ENCODE measurements at regions not wholly inside any gene's neighbourhood (a gene's known extent, or its start where the extent isn't known, plus 50 kb on each side); places are given as distances from the start of the nearest gene placed in this dataset.

DNA sequence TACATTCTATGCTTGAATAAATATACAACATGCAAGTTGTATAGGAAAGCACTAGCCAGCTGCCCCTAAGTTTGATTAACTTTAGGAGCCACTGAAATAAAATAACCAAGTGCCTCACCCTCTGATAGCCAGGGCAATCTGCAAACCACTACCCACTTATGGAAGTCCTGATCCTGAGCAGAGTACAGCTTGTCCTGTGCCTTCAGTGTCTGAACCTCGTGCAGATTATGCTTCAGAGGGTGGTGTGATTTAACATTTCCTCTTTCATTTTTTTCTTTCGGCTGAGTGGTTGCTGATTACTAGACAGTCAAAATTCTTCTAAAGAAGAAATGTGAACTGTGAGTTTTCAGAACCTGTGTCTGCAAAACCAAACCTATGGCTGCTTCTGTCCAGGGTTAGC is 327.7 kb downstream of the PIK3R1 start:
- no peak for DNase-seq

- DNase-seq, result no peak
These were observed 328.6 kb downstream of the PIK3R1 start for GRCh38 chr5:68544091-68544647.

DNA sequence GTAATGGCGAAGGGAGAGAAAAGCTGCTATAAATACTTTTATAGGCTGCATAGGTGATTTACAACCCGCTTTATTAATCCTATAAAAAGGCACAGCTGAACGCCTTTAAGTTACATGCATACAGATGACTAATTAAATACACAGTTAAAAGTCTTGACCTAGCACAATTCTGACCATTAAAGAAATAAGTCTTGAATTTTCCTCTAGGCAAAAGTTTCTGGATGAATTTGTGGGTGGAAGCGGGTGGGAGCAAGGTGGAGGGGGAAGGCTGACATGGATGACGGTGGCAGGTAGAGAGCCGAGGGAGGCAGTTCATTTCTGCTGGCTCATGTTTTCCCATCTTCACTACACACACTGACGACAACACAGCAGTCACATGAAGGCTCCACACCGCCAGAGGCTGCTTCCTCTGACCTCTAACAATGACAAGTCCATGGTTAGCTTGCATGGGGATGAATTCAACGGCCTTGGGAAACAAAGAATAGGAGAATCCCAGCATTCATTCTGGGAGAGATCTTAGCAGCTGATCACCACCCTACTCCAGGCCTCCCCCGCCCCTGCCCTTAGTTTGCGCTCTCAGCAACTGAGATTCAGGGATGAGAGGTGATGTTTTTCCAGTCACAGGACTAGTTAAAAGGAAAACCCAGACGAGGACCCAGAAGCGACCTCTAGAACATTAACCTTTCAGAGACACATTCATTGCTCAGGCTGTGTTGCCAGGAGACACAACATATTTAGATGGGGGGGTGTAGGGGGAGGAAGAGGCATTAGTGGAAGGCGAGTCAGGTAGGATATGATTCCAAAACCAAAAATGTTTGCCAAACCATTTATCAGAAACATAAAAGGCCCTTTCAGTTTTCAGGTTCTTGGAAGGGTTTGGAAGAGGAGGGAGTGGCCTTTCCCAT is 329.3 kb downstream of the PIK3R1 start:
- DNase-seq, result no peak

DNA sequence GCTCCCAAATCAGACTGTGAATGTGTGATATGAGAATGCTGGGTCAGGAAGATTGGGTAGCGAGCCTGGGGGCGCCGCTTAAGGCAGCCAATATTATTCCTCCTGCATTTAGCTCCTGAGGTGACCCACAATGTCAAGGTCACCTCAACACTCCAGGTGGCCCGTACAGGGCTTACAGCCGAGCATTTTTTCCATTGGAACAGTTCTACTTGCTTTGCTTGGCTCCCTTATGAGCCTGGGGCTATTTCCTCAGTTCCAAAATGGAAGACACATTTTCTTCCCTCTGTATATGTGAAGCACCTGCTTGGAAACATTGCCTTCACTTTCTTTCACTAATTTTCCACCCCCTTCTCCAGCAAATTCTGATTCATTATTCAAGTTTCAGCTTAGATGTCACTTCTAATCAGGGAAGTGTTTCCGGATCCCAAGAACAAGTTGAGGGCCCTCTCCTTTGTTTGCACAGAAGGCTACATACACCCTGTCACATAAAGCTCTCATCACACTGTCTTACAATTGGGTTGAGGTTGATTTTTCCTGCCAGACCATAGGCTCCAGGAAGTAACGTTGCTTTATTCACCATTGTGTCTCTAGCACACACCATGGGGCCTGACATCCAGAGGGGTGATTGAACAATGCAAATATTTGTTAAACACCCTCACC is 330.2 kb downstream of the PIK3R1 start:
- DNase-seq, result no peak

GRCh38 chr5:68547056-68547455 is 331.5 kb downstream of the PIK3R1 start:
- DNase-seq, result no peak

- no peak for DNase-seq
These were observed 332.1 kb downstream of the PIK3R1 start for GRCh38 chr5:68547622-68548021.

DNA sequence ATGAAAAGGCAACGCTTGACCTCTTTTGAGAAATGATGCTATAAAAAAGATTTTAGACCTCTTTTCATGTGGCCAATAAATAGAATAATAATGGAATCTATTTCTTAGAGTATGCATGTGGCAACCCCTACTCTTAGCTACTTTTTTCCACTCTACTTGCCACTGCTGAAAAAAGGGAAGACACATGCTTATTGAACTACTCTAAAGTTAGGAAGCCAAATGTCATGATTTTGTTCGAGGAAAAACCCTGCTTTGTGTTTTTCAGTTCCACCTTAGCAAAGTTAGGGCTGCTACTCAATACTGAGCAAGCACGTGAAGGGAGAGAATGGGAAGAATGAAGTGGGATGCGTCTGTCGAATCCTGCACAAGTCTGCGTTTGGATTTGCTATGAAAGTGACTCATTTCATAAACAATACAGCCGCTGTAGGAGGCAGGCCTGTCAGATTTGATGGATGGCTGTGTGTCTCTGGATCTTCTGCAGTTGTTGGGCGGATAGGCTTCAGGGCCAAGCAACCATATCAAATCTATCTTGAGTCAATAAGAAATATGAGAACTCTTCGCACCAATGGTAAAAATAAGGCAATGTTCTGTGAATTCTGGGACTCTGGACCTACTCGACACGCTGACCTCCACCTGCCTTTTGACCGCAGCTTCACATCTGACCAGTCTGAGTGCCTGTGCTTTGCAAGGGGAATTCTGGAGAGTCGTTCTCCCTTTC is 333.6 kb downstream of the PIK3R1 start:
- peak; percentile 25 to 59 for DNase-seq

GRCh38 chr5:68550015-68550414 is 334.5 kb downstream of the PIK3R1 start:
- DNase-seq, result no peak

DNA sequence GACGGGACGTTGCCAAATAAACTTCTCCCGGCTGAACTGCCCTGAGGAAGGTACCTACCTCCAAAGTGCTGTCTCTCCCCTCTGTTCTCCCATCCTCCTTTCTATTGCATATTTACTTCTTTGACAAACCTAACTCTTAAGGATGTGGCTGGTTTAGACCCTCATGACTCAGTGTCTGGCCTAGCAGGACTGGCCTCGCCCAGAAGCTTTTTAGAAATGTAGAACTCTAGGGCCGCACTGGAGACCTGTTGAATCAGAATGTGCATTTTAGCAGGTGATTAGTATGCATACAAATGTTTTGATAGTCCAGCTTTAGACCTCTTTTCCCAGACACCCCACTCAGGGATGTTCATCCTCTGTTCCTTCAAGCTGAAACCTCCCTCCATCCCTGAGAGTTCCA is 335.9 kb downstream of the PIK3R1 start:
- no peak for DNase-seq

DNA sequence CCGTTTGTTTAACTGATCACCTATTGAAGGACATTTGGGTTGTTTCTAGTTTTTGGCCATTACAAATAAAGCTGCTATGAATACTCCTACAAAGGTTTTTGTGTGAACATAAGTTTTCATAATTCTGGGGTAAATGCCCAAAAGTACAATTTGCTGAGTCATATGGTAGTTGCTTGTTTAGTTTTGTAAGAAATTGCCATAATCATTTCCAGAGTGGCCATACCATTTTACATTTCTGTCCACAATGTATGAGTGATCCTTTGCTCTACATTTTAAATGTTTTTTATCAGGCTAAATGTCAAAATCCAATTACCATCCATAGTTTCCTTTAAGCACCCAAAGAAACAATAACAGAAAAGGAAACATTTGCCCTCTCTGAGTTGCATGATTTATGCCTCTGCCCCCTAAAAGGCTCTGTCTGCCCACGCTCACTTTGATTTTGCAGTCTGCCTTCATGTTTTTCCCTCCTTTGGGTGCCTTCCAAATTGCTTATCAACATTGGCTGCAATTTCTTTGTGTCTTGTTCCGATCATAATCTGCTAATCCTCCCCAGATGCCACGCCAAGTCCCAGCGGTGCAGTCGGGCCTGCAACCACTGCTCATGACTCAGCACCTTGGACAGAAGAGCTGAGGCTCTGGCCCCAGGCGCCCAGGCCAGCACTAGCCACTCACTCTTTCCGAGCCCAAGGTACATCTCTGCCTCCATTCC is 339.2 kb downstream of the PIK3R1 start:
- peak in 1 of 2 experiments; percentile 50 for DNase-seq

GRCh38 chr5:68555907-68556681 is 340.5 kb downstream of the PIK3R1 start:
- DNase-seq, result no peak

GRCh38 chr5:68557162-68557936 is 341.8 kb downstream of the PIK3R1 start:
- no peak for DNase-seq

GRCh38 chr5:68562308-68562707 is 346.8 kb downstream of the PIK3R1 start:
- peak; percentile 61 to 85 for DNase-seq

DNA sequence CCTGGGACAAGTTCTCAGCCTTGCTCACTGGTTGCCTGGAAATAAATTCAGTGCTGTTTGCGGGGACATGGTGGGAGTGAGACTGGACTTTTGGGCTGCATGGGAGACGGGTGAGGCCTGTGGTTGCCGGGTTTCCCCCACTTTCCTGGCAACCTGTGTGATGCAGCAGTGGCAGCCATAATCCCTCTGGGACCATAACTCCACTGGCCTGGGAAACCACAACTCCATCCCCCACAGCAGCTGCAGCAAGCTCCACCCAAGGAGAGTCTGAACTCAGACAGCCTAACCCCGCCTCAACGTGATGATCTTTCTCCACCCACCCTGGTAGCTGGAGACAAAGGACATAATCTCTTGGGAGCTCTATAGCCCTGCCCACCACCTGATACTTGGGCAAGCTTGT is 349.9 kb downstream of the PIK3R1 start:
- DNase-seq, result no peak

DNA sequence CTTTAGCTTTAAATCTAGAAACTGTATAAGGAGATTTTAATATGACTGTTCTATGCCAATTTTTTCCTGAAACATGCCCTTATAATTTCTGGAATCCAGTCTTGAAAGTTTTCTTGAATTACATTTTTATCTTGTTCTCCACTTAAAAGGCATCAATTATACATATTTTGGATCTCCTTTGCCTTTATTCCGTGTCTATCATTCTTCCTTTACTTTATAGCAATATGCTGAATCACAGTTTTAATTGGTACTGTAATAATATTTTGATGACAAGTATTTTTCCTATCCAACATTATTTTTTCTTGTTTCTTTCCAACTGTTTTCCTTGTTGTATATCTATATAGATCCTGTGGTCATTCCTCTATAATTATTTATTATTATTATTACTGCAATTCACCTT is 361.2 kb downstream of the PIK3R1 start:
- DNase-seq, result no peak

DNA sequence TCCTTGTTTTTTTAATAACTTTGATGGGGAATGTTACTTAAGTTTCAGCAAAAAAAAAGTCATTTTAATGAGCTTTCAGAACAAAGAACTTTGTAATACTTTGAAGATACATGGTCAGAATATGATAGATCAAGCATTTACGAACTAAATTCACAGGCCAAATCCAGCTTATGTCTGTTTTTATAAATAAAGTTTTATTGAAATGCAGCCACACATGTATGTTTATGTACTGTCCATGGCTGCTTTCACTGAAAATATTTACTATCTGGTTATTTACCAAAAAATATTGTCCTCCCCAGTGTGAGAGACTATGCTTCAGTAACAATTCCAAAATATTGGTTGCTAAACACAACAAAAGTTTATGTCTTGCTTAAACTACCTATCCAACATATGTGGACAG is 366.7 kb downstream of the PIK3R1 start:
- no peak for DNase-seq

- DNase-seq, result no peak
These were observed 371.6 kb downstream of the PIK3R1 start for GRCh38 chr5:68587171-68587570.

DNA sequence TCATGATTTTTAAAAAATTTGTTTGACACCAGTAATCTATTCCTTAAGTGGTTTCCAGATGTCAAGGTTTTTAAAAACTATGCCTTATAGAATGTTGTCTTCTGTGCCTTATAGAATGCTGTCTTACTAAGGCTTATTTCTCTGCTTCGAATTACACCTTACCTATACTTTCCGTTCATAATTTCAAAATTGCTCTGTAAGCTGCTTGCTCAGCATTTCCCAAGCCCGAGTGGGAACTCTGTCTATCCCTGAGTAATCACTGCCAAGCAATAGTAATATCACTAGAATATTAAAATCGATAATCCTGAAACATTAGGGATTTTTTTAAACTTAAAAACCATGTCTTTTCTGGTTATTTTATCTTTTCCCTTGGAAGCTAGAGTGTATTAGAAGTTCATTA is 376.3 kb downstream of the PIK3R1 start:
- no peak for DNase-seq

DNA sequence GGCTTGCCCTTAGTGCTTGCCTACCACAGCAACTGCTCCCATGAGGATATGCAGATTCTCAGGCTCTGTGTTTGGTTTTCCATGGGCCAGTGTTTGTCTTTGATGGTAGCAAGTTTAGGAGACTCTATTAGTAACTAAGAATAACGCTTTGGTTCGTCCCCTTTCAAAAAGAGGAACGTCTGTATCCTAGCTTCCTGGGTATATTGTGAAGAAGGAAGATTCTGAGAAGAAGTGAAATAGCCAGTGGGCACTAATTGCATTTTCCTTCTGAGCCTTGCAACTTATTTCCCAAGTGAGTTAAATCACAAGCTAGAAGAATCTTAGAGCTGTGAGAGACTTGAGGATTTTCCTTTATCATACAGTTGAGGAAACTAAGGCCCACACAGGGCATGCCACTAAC is 376.8 kb downstream of the PIK3R1 start:
- no peak for DNase-seq

DNA sequence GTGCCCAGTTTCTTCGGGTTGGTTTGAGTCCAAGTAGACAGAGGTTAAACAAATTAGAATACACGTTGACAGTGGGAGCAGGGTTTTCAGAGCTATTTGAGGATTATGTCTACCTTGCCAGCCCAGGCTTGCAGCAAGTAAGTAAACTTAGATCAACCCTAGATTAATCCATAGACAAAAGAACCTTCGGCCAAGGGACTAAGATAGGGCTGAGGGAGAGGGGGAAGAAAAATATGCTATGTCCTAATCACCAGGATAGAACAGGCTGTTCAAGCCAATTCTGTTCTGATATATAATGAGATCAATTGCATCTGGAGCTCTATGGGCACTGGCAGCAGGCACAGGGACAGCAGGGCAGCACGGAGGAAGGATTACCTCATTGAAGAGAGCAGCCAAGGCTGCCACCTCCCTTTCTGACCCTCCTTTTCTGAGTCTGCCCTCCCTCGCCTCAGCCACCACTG is 377.7 kb downstream of the PIK3R1 start:
- DNase-seq, result peak in 1 of 2 experiments; percentile 36

DNA sequence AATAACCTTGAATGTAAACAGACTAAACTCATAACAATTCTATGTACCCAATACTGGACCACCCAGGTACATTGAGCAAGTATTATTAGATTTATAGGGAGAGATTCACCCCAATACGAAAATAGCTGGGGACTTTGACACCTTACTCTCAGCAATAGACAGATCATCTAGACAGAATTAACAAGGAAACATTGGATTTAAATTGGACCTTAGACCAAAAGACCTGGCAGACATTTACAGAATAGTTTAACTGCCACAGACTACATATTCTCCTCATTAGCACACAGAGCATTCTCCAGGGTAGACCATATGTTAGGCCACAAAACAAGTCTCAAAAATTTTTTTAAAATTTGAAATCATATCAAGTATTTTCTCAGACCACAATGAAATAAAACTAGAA is 397.4 kb downstream of the PIK3R1 start:
- no peak for DNase-seq
